GM12878 (cell line): ENCODE measurements at regions not wholly inside any gene's neighbourhood (a gene's known extent, or its start where the extent isn't known, plus 50 kb on each side); places are given as distances from the start of the nearest gene placed in this dataset.

Experiments
- BACH1 ChIP-seq: fragments of 450-650 bp; IDR thresholded peaks from 2 replicates; pipeline ENCODE4 v1.6.1; 2017; ENCODE audit warnings: mild to moderate bottlenecking, borderline replicate concordance
- CBFB ChIP-seq: IDR thresholded peaks from 2 replicates; pipeline ENCODE4 v1.6.1; 2016; ENCODE audit warnings: antibody characterized with exemption, low read depth
- CHD1 ChIP-seq: IDR thresholded peaks from 2 replicates; pipeline ENCODE4 v1.6.1; 2012; ENCODE audit warnings: low read depth, low read length, improper control_type of control experiment
- LARP7 ChIP-seq: fragments of 450-650 bp; IDR thresholded peaks from 2 replicates; pipeline ENCODE4 v1.6.1; 2017; ENCODE audit warnings: mild to moderate bottlenecking
- MEF2A ChIP-seq: IDR thresholded peaks from 2 replicates; pipeline ENCODE4 v1.6.1; 2011; ENCODE audit warnings: low read depth, mild to moderate bottlenecking, low read length, moderate library complexity; ENCODE audit not compliant: insufficient read depth
- NFXL1 ChIP-seq: fragments of 450-650 bp; IDR thresholded peaks from 2 replicates; pipeline ENCODE4 v1.6.1; 2017; ENCODE audit warnings: antibody characterized with exemption, mild to moderate bottlenecking, borderline replicate concordance
- NRF1 ChIP-seq: conservative IDR thresholded peaks from 2 replicates; pipeline ENCODE4 v1.6.1; 2011; ENCODE audit warnings: mild to moderate bottlenecking, low read depth, low read length, improper control_type of control experiment
- POLR2AphosphoS5 ChIP-seq: IDR thresholded peaks from 2 replicates; pipeline ENCODE4 v1.6.1; 2011; ENCODE audit warnings: mild to moderate bottlenecking, low read length, inconsistent platforms
- POU2F2 ChIP-seq: IDR thresholded peaks from 3 replicates; pipeline ENCODE4 v1.6.1; 2011; ENCODE audit warnings: low read depth, mild to moderate bottlenecking, low read length, borderline replicate concordance
- RUNX3 ChIP-seq: IDR thresholded peaks from 2 replicates; pipeline ENCODE4 v1.6.1; 2012; ENCODE audit warnings: low read length, inconsistent platforms
- SMARCA5 ChIP-seq: fragments of 450-650 bp; IDR thresholded peaks from 2 replicates; pipeline ENCODE4 v1.6.1; 2017; ENCODE audit warnings: mild to moderate bottlenecking
- SMC3 ChIP-seq: IDR thresholded peaks from 2 replicates; pipeline ENCODE4 v1.6.1; 2011; ENCODE audit warnings: low read length, improper control_type of control experiment, borderline replicate concordance
- SREBF2 ChIP-seq: IDR thresholded peaks from 2 replicates; pipeline ENCODE4 v1.6.1; 2012; ENCODE audit warnings: mild to moderate bottlenecking, low read length
- TCF3 ChIP-seq: IDR thresholded peaks from 2 replicates; pipeline ENCODE4 v1.6.1; 2012; ENCODE audit warnings: low read depth, mild to moderate bottlenecking, low read length, borderline replicate concordance; ENCODE audit not compliant: insufficient read depth
- ZBED1 ChIP-seq: IDR thresholded peaks from 2 replicates; pipeline ENCODE4 v1.6.1; 2016; ENCODE audit warnings: borderline replicate concordance
- ZNF217 ChIP-seq: fragments of 450-650 bp; IDR thresholded peaks from 2 replicates; pipeline ENCODE4 v1.6.1; 2017; ENCODE audit warnings: antibody characterized with exemption, mild to moderate bottlenecking
- TF ChIP-seq, protein P1 (sequence below): IDR thresholded peaks from 2 replicates; pipeline ENCODE4 v1.6.1; 2011; ENCODE audit warnings: low read depth, low read length, improper control_type of control experiment, borderline replicate concordance
- TF ChIP-seq, protein P2 (sequence below): fragments of 450-650 bp; conservative IDR thresholded peaks from 2 replicates; pipeline ENCODE4 v1.6.1; 2017; ENCODE audit warnings: mild to moderate bottlenecking, moderate library complexity
- TF ChIP-seq, protein P3 (sequence below): fragments of 450-650 bp; formaldehyde crosslinking; IDR thresholded peaks from 2 replicates; pipeline ENCODE4 v1.5.0; 2022; ENCODE audit warnings: mild to moderate bottlenecking, missing genetic modification characterization
- TF ChIP-seq, protein P4 (sequence below): fragments of 450-650 bp; IDR thresholded peaks from 2 replicates; pipeline ENCODE4 v1.6.1; 2017; ENCODE audit warnings: mild to moderate bottlenecking, low read depth, inconsistent platforms; ENCODE audit not compliant: poor library complexity, severe bottlenecking

DNA sequence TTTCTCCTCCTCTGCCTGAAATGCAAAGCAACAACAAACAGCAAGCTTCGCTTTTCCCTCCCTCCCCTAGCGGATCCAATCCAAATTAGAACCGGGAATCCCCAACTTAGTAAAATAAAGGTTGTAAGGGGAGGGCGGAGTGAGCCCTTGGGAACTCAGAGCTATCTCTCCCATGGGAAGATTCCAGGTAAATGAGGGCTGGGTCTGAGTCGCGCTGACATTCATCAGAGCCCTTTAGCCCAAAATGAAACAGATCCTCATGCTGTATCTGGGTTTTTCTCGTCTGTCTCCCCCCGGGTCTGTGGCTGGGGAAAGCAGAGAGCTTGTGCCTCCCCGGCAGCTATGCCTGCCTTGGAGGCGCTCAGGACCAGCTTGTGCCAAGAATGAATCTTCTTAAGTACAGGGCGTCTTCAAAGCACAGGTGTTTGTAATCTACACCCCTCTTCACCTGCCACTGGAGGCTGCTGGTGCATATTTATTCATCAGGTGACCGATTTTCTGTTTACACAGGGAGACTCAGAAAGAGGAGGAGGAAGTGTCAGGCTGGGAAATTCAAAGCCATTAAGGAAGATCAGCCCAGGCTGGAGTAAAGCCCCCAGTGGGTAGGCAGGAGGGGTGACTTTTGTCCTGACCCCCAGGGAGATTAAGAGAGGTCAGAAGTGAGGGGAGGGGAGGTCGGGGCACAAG is 55.0 kb upstream of the GSE1 start (continued):
- TF ChIP-seq RUNX3 (0 out of 2 replicates have a peak, but pooled peaks have one; percentile 6), ZBED1 (no peak), MEF2A (no peak), BACH1 (no peak), LARP7 (no peak), NFXL1 (no peak), POU2F2 (no peak), POLR2AphosphoS5 (no peak; the same call in 1 of the 2 replicates), ZNF217 (no peak), CBFB (no peak), TCF3 (no peak), NRF1 (no peak), CHD1 (no peak), SMC3 (no peak; the same call in 1 of the 2 replicates), SREBF2 (no peak), SMARCA5 (no peak)
- TF ChIP-seq, protein P1, sequence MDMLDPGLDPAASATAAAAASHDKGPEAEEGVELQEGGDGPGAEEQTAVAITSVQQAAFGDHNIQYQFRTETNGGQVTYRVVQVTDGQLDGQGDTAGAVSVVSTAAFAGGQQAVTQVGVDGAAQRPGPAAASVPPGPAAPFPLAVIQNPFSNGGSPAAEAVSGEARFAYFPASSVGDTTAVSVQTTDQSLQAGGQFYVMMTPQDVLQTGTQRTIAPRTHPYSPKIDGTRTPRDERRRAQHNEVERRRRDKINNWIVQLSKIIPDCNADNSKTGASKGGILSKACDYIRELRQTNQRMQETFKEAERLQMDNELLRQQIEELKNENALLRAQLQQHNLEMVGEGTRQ, result no peak
- TF ChIP-seq, protein P2, sequence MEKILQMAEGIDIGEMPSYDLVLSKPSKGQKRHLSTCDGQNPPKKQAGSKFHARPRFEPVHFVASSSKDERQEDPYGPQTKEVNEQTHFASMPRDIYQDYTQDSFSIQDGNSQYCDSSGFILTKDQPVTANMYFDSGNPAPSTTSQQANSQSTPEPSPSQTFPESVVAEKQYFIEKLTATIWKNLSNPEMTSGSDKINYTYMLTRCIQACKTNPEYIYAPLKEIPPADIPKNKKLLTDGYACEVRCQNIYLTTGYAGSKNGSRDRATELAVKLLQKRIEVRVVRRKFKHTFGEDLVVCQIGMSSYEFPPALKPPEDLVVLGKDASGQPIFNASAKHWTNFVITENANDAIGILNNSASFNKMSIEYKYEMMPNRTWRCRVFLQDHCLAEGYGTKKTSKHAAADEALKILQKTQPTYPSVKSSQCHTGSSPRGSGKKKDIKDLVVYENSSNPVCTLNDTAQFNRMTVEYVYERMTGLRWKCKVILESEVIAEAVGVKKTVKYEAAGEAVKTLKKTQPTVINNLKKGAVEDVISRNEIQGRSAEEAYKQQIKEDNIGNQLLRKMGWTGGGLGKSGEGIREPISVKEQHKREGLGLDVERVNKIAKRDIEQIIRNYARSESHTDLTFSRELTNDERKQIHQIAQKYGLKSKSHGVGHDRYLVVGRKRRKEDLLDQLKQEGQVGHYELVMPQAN, result 0 out of 2 replicates have a peak, but pooled peaks have one; percentile 12
- TF ChIP-seq, protein P3, sequence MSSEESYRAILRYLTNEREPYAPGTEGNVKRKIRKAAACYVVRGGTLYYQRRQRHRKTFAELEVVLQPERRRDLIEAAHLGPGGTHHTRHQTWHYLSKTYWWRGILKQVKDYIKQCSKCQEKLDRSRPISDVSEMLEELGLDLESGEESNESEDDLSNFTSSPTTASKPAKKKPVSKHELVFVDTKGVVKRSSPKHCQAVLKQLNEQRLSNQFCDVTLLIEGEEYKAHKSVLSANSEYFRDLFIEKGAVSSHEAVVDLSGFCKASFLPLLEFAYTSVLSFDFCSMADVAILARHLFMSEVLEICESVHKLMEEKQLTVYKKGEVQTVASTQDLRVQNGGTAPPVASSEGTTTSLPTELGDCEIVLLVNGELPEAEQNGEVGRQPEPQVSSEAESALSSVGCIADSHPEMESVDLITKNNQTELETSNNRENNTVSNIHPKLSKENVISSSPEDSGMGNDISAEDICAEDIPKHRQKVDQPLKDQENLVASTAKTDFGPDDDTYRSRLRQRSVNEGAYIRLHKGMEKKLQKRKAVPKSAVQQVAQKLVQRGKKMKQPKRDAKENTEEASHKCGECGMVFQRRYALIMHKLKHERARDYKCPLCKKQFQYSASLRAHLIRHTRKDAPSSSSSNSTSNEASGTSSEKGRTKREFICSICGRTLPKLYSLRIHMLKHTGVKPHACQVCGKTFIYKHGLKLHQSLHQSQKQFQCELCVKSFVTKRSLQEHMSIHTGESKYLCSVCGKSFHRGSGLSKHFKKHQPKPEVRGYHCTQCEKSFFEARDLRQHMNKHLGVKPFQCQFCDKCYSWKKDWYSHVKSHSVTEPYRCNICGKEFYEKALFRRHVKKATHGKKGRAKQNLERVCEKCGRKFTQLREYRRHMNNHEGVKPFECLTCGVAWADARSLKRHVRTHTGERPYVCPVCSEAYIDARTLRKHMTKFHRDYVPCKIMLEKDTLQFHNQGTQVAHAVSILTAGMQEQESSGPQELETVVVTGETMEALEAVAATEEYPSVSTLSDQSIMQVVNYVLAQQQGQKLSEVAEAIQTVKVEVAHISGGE (CRISPR knock-in tag), result no peak
- TF ChIP-seq, protein P4, sequence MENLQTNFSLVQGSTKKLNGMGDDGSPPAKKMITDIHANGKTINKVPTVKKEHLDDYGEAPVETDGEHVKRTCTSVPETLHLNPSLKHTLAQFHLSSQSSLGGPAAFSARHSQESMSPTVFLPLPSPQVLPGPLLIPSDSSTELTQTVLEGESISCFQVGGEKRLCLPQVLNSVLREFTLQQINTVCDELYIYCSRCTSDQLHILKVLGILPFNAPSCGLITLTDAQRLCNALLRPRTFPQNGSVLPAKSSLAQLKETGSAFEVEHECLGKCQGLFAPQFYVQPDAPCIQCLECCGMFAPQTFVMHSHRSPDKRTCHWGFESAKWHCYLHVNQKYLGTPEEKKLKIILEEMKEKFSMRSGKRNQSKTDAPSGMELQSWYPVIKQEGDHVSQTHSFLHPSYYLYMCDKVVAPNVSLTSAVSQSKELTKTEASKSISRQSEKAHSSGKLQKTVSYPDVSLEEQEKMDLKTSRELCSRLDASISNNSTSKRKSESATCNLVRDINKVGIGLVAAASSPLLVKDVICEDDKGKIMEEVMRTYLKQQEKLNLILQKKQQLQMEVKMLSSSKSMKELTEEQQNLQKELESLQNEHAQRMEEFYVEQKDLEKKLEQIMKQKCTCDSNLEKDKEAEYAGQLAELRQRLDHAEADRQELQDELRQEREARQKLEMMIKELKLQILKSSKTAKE, result no peak
